GM21367 (cell line): ENCODE measurements at regions not wholly inside any gene's neighbourhood (a gene's known extent, or its start where the extent isn't known, plus 50 kb on each side); places are given as distances from the start of the nearest gene placed in this dataset.
"Not testable (repeated sequence)": the region's sequence is repeated elsewhere in the genome, so short reads cannot be mapped to it uniquely, and the experiment has no call there.

ENCODE experiments used
- ATAC-seq: cut with Tn5 transposase; IDR thresholded peaks from one replicate; pipeline ENCODE4 v1.9.1; 2021; ENCODE audit not compliant: unreplicated experiment

DNA sequence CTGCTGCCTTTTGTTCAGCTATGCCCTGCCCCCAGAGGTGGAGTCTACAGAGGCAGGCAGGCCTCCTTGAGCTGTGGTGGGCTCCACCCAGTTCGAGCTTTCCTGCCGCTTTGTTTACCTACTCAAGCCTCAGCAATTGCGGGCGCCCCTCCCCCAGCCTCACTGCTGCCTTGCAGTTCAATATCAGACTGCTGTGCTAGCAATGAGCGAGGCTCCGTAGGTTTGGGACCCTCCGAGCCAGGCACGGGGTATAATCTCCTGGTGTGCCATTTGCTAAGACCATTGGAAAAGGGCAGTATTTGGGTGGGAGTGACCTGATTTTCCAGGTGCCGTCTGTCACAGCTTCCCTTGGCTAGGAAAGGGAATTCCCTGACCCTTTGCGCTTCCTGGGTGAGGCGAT is 51.9 kb downstream of the DIPK2A start:
- not testable (repeated sequence) for ATAC-seq

DNA sequence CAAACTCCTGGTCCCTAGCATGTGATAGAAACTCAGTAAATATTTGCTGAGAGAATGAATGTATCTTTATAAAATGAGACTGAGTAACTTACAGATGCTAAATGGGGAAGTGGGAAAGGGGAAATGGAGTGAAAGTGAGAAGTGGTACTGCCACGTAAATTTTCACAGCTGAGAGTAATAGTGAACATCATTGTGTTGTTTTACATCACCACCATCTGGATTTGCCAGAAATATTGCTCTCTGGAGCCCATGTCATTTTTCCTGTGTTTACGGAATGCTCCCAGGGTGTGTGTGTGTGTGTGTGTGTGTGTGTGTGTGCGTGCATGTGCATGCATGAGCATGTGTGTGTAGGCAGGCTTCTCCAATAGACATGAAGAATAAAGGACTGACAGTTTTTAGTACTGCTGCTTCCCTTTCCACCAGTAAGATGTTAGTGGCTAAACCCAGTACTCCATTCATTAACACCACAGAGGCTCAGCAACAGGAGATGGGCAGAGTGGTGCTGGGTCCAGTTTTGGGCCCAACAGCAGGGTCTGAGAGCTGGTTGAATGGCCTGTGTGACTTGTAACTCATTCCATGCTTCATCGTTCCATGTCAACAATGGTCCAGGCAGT is 57.3 kb downstream of the DIPK2A start:
- ATAC-seq = peak; percentile 83

DNA sequence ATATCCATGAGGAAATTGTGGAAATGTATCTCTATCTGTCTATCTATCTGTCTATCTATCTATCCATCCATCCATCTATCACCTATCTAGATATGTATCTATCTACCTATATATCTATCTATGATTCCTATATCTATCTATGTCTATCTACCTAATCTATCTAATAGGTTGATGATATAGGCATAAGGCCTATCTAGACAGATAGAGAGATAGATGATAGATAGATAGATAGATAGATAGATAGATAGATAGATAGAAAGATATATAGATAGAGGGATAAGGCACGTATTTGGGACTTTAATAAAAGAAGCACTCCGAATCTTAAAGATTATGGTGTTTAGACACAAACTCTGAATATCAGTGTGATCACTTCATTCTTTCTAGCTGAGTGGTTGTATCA is 58.1 kb downstream of the DIPK2A start:
- no peak for ATAC-seq

DNA sequence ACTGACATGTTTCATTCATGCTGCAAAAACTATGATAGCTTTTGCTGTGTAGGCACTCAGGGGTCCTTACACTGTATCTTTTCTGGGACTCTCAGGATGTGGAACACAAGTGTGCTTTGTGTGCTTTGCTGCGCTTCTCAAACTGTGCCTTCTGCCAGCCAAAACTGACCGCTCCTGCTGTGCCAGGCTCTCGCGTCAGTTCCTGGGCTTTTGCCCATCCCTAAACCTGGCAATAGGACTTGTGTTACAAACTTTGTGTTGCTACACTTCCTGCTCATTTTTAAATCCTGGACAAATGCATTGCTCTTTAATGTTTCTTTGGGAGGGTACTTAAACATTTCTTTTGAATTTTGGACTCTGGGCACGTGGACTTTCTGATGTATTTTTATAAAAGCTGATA is 60.3 kb downstream of the DIPK2A start:
- no peak for ATAC-seq

DNA sequence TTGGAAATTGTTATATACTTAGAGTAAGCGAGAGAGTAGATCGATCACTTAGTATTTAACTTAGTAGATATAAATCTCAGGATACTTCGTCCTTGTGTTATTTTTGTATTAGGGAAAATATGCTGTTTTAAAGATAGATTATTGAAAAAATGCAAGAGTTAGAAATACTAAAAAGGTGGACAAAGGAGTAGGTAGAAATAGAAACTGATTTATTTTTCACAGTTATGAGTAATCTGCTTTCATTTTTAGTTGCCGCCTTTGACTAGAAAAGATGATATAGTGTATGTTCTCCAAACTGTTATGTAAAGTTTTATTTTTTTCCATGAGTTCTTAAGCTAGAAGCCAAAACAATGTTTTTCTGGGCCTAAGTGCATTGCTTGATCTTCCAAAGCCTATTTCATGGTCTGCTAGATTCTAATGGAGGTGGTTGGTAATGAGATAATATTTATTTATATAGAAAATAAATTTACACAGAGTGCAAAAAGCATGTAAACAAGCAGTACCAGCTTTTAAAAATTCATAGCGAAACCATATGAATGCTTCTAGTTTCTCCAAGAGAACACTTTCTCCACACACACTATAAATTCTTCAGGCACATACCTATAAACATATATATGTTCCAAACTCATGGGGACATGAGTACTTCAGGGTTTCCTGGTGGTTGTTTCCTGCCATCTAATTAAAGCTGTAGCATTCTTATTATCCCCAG is 61.1 kb downstream of the DIPK2A start:
- peak; percentile 72 for ATAC-seq

DNA sequence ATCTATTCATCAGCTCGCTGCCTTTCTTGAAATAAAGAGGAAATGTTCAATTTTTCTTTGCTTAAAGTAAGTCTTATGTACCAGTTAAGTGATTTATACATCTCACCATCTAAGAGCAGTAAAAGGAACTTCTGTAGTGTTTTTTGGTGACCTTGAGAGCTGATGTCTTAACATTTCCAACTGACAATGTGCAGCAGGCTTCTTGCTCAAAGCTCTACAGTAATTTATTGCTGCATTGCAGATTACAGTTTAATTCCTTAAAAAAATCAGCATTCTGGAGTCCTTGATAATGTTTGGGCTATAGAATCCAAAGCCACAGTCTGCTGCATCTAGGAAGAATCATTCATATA is 61.6 kb downstream of the DIPK2A start:
- no peak for ATAC-seq

DNA sequence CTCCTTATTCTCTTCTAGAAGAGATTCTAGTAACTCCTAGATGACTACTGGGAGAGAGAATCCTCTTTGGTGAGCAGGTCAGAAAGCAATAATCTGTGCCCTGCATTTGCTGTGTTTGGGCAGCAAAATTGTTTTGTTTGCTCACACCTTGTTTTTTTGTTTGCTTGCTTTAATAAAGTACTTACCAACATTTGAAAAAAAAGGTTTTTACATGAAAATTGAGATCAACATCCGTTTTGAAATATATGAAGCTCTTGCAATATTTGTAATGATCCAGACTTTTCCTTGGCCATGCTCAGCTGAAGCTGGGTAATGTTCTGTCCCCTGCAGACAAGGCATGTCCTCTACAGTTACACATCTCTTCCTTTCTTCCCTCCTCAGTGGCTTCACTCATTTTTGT is 62.2 kb downstream of the DIPK2A start:
- no peak for ATAC-seq

DNA sequence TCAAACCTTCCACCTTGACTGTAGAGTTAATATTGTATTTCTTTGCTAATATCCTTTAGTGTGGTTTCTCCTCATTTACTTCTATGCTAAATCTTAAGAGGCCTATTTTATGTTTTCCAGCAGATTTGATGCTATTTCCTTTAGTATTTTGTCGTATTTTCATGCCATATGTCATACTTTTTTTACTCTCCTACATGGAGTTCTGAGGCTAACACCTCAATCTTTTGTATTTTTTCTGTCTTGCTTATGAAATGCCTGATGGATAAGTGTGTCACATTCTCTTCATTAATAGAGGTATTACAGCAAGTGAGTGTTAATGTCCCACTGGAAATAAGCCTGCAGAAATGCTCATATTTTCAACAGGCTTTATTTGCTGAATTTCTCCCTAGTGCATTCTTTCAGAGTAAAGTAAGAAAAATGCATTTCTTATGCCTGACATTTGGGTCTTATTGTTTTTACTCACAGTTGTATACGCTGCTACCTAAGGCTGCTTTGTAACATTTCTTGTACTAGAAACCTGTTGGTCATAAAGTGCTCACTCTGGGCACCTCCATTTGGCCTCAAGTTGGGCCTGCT is 63.2 kb downstream of the DIPK2A start:
- no peak for ATAC-seq

DNA sequence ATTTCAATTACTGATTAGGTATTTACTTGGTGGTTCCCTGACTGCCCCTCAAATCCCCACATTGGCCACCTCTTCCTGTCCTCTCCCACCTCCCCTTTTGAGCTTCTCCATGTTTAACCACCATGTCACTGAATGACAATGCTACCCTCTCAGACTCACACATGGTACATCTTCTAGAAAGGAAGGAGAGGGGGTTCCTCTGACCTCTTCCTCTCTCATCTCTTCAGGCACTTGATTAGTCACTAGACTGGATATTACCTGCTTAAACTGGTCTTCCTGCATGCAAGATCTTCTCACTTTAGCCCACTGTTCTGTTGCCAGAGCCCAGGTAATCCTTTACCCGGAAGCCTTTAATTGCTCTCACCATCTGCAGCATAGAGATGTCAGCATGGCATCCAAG is 64.9 kb downstream of the DIPK2A start:
- no peak for ATAC-seq

DNA sequence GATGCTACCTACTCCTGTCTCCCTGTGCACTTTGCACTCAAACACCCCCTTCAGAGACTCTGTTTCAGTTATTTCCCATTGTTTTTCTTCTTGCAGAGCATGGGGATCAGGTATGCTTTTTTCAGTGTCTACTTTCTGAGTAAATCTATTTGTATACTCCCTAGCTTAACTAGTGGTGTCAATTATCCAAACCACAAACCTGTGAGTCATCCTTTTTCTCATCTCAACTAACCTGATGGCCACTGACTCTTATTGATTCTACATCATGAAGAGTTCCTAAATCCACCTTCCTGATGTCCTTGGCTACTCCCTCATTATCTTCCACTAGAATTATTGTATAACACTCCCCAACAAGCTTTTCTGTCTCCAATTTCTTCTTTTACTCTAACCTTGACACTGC is 68.0 kb downstream of the DIPK2A start:
- no peak for ATAC-seq

DNA sequence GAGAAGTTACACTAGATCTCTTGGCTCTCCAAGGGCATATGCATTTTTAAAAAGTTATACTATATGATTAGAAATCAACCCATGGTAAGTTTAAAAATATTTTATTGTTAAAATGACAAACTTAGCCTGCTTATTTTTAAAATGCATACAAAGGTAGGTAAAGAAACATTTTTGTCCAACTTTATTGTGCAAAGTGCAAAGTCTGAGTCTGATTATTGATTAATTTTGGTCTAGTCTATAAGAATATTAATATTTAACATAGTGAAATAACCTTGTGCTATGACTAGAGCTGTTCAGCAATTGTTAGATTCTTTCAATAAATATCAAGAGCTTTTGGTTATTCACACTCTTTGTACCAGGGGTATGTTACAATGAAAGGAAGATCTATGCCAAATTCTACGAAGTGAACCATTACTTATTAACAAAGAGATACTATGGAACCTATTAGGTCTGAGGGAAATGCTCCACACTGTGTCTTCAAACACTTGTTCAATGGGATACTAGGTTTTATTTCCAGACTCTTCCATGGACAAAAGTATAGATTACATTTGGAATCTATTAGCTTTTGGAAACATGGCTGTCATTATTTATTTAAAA is 70.4 kb downstream of the DIPK2A start:
- ATAC-seq = no peak

DNA sequence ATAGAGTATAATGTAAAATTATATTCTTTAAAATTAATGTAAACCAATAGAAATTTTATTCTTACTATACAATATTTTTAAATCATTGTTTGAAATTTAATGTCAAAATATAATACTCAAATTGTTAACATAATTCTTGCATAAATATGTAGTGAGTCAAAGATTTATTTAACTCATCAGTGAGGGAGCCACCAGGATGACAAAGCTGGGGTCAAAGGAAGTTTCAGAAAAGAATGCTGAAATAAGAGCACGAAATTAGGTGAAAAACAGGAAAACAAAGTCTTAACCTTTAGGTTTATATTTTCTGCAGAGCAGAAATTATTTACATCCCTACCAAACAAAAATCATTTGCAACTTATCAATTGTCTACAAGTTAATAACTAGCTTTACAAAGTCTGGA is 74.1 kb downstream of the DIPK2A start:
- no peak for ATAC-seq

DNA sequence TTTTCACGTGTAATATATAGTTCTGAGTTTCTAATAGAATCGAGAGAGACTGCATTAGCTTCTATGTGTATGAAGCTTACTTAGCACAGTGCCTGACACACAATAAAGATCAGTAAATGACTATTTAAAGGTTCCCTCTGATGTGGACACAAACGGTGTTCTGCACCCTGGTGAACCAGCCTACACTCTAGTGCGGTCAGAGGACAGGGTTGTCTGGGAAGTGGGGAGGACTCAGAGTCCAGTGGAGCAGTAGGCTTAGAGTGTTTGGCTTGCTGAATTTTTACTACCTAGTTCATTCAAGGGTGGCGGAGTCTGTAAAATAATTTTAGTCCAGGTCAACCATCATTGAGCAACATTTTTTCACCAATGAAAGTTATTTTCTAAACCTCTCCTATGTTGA is 77.8 kb downstream of the DIPK2A start:
- ATAC-seq = no peak

DNA sequence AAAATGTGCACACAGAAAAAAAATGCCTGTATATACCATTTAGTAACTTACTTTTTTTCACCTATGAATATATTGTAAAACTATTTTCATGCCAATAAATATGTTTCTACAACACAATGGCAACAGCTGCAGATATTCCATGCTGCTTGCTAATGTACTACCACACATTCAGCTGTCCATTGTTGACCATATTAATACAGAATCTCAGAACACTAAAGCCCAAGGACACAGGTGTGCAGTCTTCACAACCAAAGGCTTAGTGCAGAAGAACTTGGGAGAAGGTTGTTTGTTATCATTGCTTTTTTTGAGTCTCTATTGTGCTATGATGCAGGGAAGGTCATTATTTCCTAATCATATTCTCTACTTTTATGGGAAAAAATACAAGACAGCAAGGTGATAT is 79.6 kb downstream of the DIPK2A start:
- ATAC-seq = no peak

DNA sequence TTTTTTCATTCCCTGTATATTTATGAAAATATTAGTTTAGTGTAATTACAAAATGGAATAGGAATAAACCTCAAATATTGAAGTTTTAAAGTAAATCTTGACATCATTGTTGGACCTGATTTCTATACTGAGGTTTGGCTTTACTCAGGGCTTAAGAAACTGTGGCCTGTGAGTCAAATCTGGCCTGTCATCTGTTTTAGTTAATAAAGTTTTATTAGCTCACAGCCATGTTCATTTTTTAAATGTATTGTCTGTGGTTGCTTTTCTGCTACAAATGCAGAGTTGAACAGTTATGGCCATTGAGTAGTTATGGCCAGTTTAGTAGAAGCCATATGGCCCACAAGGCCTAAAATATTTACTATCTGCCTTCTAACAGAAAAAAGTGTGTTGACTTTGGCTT is 80.7 kb downstream of the DIPK2A start:
- no peak for ATAC-seq

DNA sequence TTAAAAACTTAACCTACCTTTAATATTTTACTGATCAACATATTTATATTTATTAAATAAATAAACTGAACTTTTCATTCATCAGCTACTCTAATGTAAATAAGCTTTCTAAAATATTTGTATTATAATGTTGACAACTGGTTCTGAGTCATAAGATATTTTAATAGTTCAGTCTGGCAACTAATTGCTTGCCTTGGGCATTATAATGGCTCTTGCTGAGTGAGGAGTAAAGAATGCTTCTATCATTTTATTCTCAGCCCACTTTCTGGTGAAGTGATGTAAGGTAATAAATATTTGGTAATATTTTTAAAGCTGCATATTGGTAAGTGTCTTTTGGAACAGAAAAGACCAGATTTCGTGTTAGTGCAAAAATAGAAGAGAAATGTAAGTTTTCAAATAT is 81.5 kb downstream of the DIPK2A start:
- no peak for ATAC-seq

DNA sequence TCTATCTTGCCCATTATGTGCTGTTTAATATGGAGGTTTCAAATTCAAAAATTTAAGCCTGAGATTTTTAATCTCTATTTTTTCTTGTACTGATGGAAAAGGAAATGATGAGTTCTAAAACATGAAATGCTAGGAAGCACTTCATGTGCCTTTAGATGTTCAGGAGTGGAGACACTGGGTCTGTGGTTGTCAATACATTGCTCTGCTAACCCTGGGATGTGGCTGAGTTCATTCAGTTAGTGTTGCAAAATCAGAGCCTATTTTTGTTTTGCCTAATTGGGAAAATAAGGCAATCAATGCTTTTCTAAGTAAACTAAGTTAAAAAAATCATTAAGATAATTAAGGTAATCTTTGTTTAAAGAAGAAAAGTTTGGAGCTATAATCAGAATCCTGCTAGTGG is 83.1 kb downstream of the DIPK2A start:
- no peak for ATAC-seq

DNA sequence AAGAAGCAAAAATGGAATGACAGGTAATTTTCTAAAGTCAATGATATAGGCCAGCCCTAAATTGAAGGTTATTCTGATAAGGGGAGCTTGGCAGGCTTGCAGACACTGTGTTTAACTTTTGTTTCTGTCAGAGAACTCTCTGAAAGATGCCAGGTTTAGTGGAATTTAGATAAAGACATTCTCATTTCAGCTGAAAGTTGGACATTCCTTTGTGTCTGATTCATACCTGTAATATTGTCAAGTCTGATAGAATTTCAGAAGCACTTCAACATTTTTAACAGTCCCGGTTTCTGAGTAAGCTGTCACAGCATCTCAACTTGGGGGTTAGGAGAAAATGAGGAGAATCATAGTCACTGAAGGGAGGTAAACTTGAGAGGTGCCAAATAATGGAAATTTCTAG is 84.0 kb downstream of the DIPK2A start:
- ATAC-seq = no peak

DNA sequence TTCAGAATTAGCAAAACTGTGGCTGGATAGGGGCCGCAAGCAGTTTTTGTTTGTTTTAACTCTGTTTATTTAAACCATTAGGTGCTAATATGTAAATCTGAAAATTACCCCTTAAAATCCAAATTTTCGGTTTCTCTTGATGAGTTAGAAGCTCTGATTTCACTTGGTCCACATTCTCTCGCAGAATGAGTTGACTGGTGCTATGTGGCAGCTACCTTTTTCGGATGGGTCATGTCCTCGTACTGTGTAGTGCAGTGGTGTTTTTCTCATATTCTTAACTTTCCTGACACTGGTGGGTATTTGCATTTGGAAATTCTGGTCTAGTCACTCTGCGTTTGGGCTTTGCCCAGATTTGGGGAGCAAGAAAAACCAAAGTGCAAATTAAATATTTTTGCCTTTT is 87.1 kb downstream of the DIPK2A start:
- no peak for ATAC-seq

DNA sequence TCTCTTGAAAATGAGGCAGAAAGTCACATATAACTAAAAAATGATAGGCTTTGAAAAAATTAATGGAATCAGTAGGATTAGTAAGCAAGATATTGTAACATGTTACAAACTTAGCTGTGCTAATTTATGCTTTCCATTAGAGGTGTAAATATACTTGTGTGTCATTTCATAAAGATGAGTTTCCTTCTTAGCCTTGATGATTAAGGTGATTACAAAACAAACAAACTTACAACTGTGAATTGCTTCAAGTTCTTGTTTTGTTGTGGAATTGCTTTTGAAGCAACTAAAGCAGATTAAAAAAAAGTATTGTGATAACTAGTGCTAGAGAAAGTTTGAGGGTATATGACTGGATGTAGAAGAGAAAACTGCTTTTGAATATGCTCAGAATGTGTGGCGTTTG is 87.9 kb downstream of the DIPK2A start:
- ATAC-seq = no peak

DNA sequence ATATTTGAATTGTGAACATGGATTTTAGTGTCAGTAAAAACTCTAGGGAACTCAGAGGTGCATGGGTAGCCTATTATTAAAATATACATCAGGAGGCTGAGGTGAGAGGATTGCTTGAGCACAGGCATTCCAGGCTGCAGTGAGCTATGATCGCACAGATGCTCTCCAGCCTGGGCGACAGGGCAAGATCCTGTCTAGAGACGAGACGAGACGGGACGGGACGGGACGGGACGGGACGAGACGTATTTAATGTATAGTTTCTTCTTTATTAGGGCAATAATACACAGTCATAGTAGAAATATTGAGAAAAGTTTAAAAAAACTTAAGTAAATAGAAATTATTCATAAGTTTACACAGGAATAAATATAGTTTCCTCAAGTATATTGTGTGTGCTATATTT is 89.3 kb downstream of the DIPK2A start:
- no peak for ATAC-seq

DNA sequence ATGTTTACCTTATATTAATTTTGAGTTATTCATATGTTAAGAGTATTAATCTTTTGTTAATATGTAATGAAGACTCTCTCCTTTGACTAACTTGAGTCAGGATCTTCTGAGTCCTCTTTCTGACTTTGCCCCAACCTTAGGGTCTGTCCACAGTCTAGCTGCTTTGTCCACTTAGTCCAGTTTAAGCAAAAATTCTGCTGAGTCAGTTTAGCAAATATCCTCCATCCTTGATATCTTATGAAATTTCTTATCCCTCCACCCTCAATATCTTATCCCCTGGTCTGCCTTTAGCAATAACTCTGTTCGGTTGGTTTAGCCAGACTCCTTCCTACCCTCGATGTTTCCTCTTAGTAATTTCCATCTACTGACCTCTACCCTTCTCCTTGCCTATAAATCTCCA is 91.7 kb downstream of the DIPK2A start:
- ATAC-seq = no peak
